PC-9 (cell line): ENCODE measurements at regions not wholly inside any gene's neighbourhood (a gene's known extent, or its start where the extent isn't known, plus 50 kb on each side); places are given as distances from the start of the nearest gene placed in this dataset.

Experiments used
- BruUV-seq: library from RNA; stranded (reverse); fragments of 400-500 nt; replicated peaks from 2 replicates; lab custom pipeline; 2021; lab: Mats Ljungman, UMichigan
- CTCF ChIA-PET: fragments of 300-600 bp; sonication (Branson Sonifier 250); formaldehyde crosslinking; loops from one replicate; lab custom pipeline; 2022; ENCODE audit warnings: antibody characterized with exemption; lab: Charles Lee
- POLR2A ChIA-PET: fragments of 300-600 bp; sonication (Branson Sonifier 250); formaldehyde crosslinking; loops from one replicate; lab custom pipeline; 2022; ENCODE audit warnings: antibody characterized with exemption; ENCODE audit not compliant: unreplicated experiment; lab: Charles Lee
- DNase-seq, 2 experiments: peaks; one replicate each; pipeline versions ENCODE4 v3.0.0 to v3.0.0-alpha.2; 2015 to 2022; ENCODE audit warnings: mixed read lengths in 1 of 2
- H2AFZ ChIP-seq: fragments of 200-600 bp; sonication (generic); 2 replicates; pipeline ENCODE4 v1.8.1; 2017; ENCODE audit warnings: antibody characterized with exemption
- H3F3A ChIP-seq: fragments of 200-600 bp; sonication (generic); 2 replicates; pipeline ENCODE4 v1.8.1; 2017; ENCODE audit warnings: antibody characterized with exemption, mild to moderate bottlenecking, low read depth; ENCODE audit not compliant: insufficient read depth
- H3K27ac ChIP-seq: fragments of 200-600 bp; sonication (generic); 2 replicates; pipeline ENCODE4 v1.6.1; 2016; ENCODE audit warnings: mixed run types
- H3K27me3 ChIP-seq: fragments of 200-600 bp; sonication (generic); 2 replicates; pipeline ENCODE4 v1.6.1; 2016; ENCODE audit warnings: low read depth, mixed run types; ENCODE audit not compliant: insufficient read depth
- H3K36me3 ChIP-seq: fragments of 200-600 bp; sonication (generic); 2 replicates; pipeline ENCODE4 v1.6.1; 2016; ENCODE audit warnings: low read depth, mixed run types
- H3K4me1 ChIP-seq: fragments of 200-600 bp; sonication (generic); replicated peaks from 2 replicates; pipeline ENCODE4 v1.6.1; 2016; ENCODE audit warnings: mixed run types; ENCODE audit not compliant: insufficient read depth
- H3K4me2 ChIP-seq: fragments of 200-600 bp; sonication (generic); 2 replicates; pipeline ENCODE4 v1.6.1; 2017; ENCODE audit warnings: mixed run types
- H3K4me3 ChIP-seq: fragments of 200-600 bp; sonication (generic); 2 replicates; pipeline ENCODE4 v1.6.1; 2016; ENCODE audit warnings: mixed run types
- H3K79me2 ChIP-seq: fragments of 200-600 bp; sonication (generic); 2 replicates; pipeline ENCODE4 v1.6.1; 2017; ENCODE audit warnings: low read depth, mixed run types
- H3K9me2 ChIP-seq: fragments of 200-600 bp; sonication (generic); 2 replicates; pipeline ENCODE4 v1.8.1; 2017; ENCODE audit warnings: mild to moderate bottlenecking; ENCODE audit not compliant: insufficient read depth
- H3K9me3 ChIP-seq: fragments of 200-600 bp; sonication (generic); 2 replicates; pipeline ENCODE4 v1.8.1; 2016; ENCODE audit warnings: low read depth; ENCODE audit not compliant: insufficient read depth
- H4K20me1 ChIP-seq: fragments of 200-600 bp; sonication (generic); 2 replicates; pipeline ENCODE4 v1.8.1; 2017; ENCODE audit not compliant: insufficient read depth
- EZH2 ChIP-seq: fragments of 200-600 bp; sonication (generic); IDR thresholded peaks from 2 replicates; pipeline ENCODE4 v1.8.0; 2017; ENCODE audit warnings: antibody characterized with exemption, low read depth
- intact Hi-C: fragments of 100-400 bp; cut with micrococcal nuclease; formaldehyde crosslinking; loops from one replicate; pipeline ENCODE4 v1.10.0; 2022; ENCODE audit not compliant: unreplicated experiment
- TF ChIP-seq, protein P1 (sequence below): fragments of 200-600 bp; sonication (generic); conservative IDR thresholded peaks from 2 replicates; pipeline ENCODE4 v1.6.1; 2017; ENCODE audit warnings: mixed run types, antibody characterized with exemption, mild to moderate bottlenecking, moderate library complexity

DNA sequence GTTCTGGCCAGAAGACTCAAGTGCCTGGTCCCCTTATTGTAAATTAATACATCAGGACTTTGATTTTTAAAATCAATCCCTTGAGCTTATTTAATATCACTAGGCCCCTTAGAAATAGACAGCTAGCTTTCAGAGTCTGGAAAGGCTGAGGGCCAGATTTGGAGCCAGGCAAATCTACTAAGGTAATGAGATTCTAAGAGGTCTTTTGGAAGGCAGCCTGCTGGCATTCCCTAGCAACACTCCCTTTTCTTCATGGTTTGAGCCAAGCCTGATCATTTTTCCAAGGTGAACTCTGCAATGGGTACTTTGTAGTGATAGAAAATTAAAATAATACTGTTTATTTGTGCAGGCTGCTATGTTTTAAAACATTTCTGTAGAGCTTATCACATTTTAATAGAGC is 378.5 kb downstream of the FAT4 start:
- no peak for DNase-seq
- ChIA-PET CTCF (no interaction called here), POLR2A (no interaction called here)
- Histone ChIP-seq H3K27me3 (no peaks in the 10 kb centered on the region), H3K4me1 (no peaks in the 10 kb centered on the region), H3K79me2 (no peaks in the 10 kb centered on the region), H3K4me3 (no peak overlapping the region), H3K27ac (no peak overlapping the region), H3F3A (no peaks in the 10 kb centered on the region), H3K9me2 (no peaks in the 10 kb centered on the region; the same call in 1 of the 2 replicates), H2AFZ (no peak overlapping the region), H3K4me2 (no peak overlapping the region), H3K9me3 (no peaks in the 10 kb centered on the region), H3K36me3 (no peaks in the 10 kb centered on the region), H4K20me1 (no peaks in the 10 kb centered on the region)
- no TSS peak for BruUV-seq
- TF ChIP-seq EZH2: no peak
- TF ChIP-seq, protein P1, sequence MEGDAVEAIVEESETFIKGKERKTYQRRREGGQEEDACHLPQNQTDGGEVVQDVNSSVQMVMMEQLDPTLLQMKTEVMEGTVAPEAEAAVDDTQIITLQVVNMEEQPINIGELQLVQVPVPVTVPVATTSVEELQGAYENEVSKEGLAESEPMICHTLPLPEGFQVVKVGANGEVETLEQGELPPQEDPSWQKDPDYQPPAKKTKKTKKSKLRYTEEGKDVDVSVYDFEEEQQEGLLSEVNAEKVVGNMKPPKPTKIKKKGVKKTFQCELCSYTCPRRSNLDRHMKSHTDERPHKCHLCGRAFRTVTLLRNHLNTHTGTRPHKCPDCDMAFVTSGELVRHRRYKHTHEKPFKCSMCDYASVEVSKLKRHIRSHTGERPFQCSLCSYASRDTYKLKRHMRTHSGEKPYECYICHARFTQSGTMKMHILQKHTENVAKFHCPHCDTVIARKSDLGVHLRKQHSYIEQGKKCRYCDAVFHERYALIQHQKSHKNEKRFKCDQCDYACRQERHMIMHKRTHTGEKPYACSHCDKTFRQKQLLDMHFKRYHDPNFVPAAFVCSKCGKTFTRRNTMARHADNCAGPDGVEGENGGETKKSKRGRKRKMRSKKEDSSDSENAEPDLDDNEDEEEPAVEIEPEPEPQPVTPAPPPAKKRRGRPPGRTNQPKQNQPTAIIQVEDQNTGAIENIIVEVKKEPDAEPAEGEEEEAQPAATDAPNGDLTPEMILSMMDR: no peak
- intact Hi-C loops: no loop called here

DNA sequence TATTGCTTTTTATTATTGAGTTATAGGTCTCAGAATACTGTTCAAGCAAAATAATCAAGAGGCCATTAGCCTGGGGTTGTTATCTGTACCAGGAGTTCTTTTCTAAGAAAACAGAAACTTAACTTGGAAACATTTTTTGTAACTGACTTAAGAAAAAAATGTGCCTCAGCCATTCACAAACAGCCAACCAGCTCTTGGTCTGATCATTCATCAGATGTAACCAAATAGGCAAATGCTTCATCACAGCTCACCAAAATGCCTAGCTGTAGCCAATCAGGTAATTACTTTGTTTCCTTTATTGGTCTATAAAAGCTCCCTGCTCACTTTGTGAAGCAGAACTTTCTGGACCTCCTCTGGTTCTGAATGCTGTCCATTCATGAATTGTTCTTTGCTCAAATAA is 387.7 kb downstream of the FAT4 start:
- no peak overlapping the region for H2AFZ ChIP-seq
- no peaks in the 10 kb centered on the region for H4K20me1 ChIP-seq
- intact Hi-C loops: no loop called here
- ChIA-PET CTCF (no interaction called here), POLR2A (interaction anchor here (0.6 kb wide), 1 partner anchor 14 kb away, joined by 7 read pairs; no protein-coding TSS in a partner anchor)
- no peak overlapping the region for H3K4me3 ChIP-seq
- no peaks in the 10 kb centered on the region for H3F3A ChIP-seq
- no peak overlapping the region for H3K4me2 ChIP-seq
- no peaks in the 10 kb centered on the region for H3K27me3 ChIP-seq
- H3K9me2 ChIP-seq: no peaks in the 10 kb centered on the region
- TF ChIP-seq, protein P1: no peak
- TF ChIP-seq EZH2: no peak
- no peak for DNase-seq
- no peaks in the 10 kb centered on the region for H3K4me1 ChIP-seq
- H3K79me2 ChIP-seq: no peaks in the 10 kb centered on the region
- BruUV-seq: no TSS peak
- H3K36me3 ChIP-seq: no peaks in the 10 kb centered on the region
- no peaks in the 10 kb centered on the region for H3K9me3 ChIP-seq
- no peak overlapping the region for H3K27ac ChIP-seq

DNA sequence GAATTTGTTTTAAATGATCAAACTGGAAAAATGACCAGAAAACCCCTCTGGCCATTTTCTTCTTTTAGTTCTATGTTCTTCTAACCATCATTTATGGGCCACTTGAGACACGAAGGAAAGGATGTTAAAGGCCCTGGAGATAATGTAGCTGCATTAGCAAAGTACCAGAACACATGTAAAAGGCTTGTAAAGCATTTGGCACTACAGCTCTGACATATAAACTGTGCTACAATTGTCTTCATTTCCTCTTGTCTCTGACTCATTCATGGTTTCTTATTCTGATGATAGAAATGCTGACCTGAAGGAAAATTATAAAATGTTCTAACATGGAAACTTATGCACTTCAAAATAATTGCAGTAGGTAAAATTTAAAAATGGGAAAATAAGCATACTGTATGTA is 388.7 kb downstream of the FAT4 start:
- intact Hi-C loops: no loop called here
- Histone ChIP-seq H3K4me1 (no peaks in the 10 kb centered on the region), H3K79me2 (no peaks in the 10 kb centered on the region), H3K4me3 (no peak overlapping the region), H3K9me3 (no peaks in the 10 kb centered on the region), H4K20me1 (no peaks in the 10 kb centered on the region), H3K4me2 (no peak overlapping the region), H3K27ac (no peak overlapping the region), H3F3A (no peaks in the 10 kb centered on the region), H3K9me2 (no peaks in the 10 kb centered on the region), H3K36me3 (no peaks in the 10 kb centered on the region), H2AFZ (no peak overlapping the region), H3K27me3 (no peaks in the 10 kb centered on the region)
- ChIA-PET CTCF (no interaction called here), POLR2A (interaction anchor here (0.7 kb wide), 1 partner anchor 411 kb away, joined by 3 read pairs; no protein-coding TSS in a partner anchor)
- no TSS peak for BruUV-seq
- DNase-seq: no peak
- TF ChIP-seq EZH2: no peak
- TF ChIP-seq, protein P1: no peak
